Liver (tissue), 1 donor: ENCODE measurements at regions not wholly inside any gene's neighbourhood (a gene's known extent, or its start where the extent isn't known, plus 50 kb on each side); places are given as distances from the start of the nearest gene placed in this dataset. TPM values are rescaled to one million over a fixed set of nuclear protein-coding genes. Genes with fewer than 3 reads are reported as not detected.

Experiments used
- small RNA-seq: library from RNA; depleted of rRNA; stranded (forward); fragments of <200 nt; gene quantifications from one replicate; pipeline ENCODE3, GENCODE V24; 2014

Small RNA genes in the stretch of these regions (small RNA-seq; reads per million reads assigned to genes)
- not detected for gene BX276092.3
